ENCODE measurements at regions not wholly inside any gene's neighbourhood (a gene's known extent, or its start where the extent isn't known, plus 50 kb on each side); places are given as distances from the start of the nearest gene placed in this dataset.
"Not testable (repeated sequence)": the region's sequence is repeated elsewhere in the genome, so short reads cannot be mapped to it uniquely, and the experiment has no call there.

DNA sequence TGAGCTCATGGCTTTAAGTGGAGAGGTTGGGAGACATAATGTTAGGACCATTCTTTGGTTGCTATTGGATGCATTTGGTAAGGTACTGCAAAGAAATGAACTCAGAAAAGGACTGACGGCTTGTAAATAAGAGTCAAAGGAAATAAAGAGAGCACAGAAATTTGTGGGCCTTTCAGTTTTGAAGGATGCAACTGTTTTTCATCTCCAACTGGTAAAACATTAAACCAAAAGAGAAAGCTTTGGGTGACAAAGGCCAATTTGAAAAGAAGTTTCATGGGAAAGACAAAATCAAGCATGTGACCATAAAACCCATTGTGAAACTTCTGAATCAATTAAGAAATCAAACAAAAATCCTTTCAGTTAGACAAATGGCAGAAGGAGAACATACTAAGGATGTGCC, 77.8 kb upstream of the SPOPL start:
- no peak for DNase-seq
- Histone ChIP-seq H3K36me3 (ENCODE audit: control insufficient read depth in 1 of 2, insufficient read depth in 2 of 2, low read depth in 1 of 2, low read length in 2 of 2) (no peaks in the 10 kb centered on the region), H3K9me3 (ENCODE audit: control insufficient read depth, low read length) (no peaks in the 10 kb centered on the region), H3K14ac (ENCODE audit: low read length in 2 of 2) (no peak overlapping the region), H3K18ac (ENCODE audit: low read depth in 1 of 2, low read length in 2 of 2) (no peak overlapping the region), H2BK5ac (ENCODE audit: low read depth, low read length, poor library complexity, severe bottlenecking) (no peak overlapping the region), H4K8ac (ENCODE audit: low read length) (no peak overlapping the region), H3K27ac (ENCODE audit: low read length, poor library complexity, severe bottlenecking) (no peak overlapping the region), H2BK120ac (ENCODE audit: low read depth, low read length) (no peak overlapping the region), H3K4me2 (ENCODE audit: low read length, poor library complexity, severe bottlenecking) (no peak overlapping the region), H4K91ac (ENCODE audit: low read length) (no peak overlapping the region), H2AK5ac (ENCODE audit: low read length, severe bottlenecking) (no peak overlapping the region), H3K9ac (ENCODE audit: low read length) (no peak overlapping the region), H2BK12ac (ENCODE audit: low read length in 2 of 2) (no peak overlapping the region), H3K79me1 (replicated peaks; ENCODE audit: low read length, poor library complexity, severe bottlenecking) (no peaks in the 10 kb centered on the region), H3K4me1 (ENCODE audit: control insufficient read depth, insufficient read depth, low read depth, low read length) (peaks cover 2% of the 10 kb centered on the region), H3K23ac (ENCODE audit: low read length in 2 of 2) (no peak overlapping the region), H3K4me3 (ENCODE audit: insufficient read depth in 1 of 2, low read depth in 1 of 2, low read length in 2 of 2) (no peak overlapping the region), H2BK15ac (ENCODE audit: low read depth, poor library complexity, severe bottlenecking) (no peak overlapping the region), H3K27me3 (ENCODE audit: control insufficient read depth in 1 of 2, insufficient read depth in 1 of 2, low read length in 2 of 2) (no peaks in the 10 kb centered on the region), H2AFZ (ENCODE audit: low read depth, low read length) (no peak overlapping the region), H3K4ac (ENCODE audit: low read depth in 1 of 2, low read length in 2 of 2) (no peak overlapping the region)
- 92% methylated on average over 1 of the region's 1 CpG for WGBS

DNA sequence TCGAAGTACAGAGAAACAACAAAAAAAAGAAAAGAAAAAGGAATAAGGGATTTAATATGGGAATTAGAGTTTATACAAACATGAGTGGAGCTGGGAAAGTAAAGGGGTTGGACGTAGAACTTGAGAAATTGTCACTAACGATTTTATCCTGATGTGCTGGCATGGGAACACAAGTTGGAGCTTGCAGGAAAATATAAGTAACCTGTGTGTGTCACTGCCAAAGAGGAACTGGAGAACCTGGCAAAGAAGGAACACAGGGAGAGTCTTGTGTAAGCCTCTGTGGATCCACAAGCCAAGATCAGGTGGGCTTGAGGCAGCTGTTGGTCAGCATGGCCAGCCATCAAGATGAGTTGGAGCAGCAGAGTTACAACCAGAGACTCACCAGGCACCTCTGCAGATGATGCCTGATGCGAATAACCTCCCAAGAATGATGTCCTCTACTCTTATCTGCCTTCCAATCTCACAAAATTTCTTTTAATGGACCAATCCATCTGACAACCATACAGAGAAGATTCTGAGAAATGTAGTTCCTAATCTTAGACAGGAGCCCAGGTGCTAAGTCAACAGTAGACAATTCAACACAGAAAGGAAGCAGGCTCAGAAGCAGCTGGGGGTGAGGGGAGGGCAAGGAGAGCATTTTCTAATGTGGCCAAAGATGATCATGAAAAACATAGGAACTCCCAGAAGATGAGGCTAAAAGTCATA, 77.0 kb upstream of the SPOPL start:
- Histone ChIP-seq H4K8ac (ENCODE audit: low read length) (no peak overlapping the region), H2BK15ac (ENCODE audit: low read depth, poor library complexity, severe bottlenecking) (no peak overlapping the region), H3K18ac (ENCODE audit: low read depth in 1 of 2, low read length in 2 of 2) (no peak overlapping the region), H3K36me3 (ENCODE audit: control insufficient read depth in 1 of 2, insufficient read depth in 2 of 2, low read depth in 1 of 2, low read length in 2 of 2) (no peaks in the 10 kb centered on the region), H3K4me3 (ENCODE audit: insufficient read depth in 1 of 2, low read depth in 1 of 2, low read length in 2 of 2) (no peak overlapping the region), H3K23ac (ENCODE audit: low read length in 2 of 2) (no peak overlapping the region), H3K4ac (ENCODE audit: low read depth in 1 of 2, low read length in 2 of 2) (no peak overlapping the region), H4K91ac (ENCODE audit: low read length) (no peak overlapping the region), H3K9me3 (ENCODE audit: control insufficient read depth, low read length) (no peaks in the 10 kb centered on the region), H3K4me2 (ENCODE audit: low read length, poor library complexity, severe bottlenecking) (no peak overlapping the region), H3K9ac (ENCODE audit: low read length) (no peak overlapping the region), H3K4me1 (ENCODE audit: control insufficient read depth, insufficient read depth, low read depth, low read length) (peaks cover 2% of the 10 kb centered on the region), H3K14ac (ENCODE audit: low read length in 2 of 2) (no peak overlapping the region), H2BK120ac (ENCODE audit: low read depth, low read length) (no peak overlapping the region), H3K27me3 (ENCODE audit: control insufficient read depth in 1 of 2, insufficient read depth in 1 of 2, low read length in 2 of 2) (no peaks in the 10 kb centered on the region), H2AFZ (ENCODE audit: low read depth, low read length) (no peak overlapping the region), H2AK5ac (ENCODE audit: low read length, severe bottlenecking) (no peak overlapping the region), H3K27ac (ENCODE audit: low read length, poor library complexity, severe bottlenecking) (no peak overlapping the region), H2BK5ac (ENCODE audit: low read depth, low read length, poor library complexity, severe bottlenecking) (no peak overlapping the region), H2BK12ac (ENCODE audit: low read length in 2 of 2) (no peak overlapping the region), H3K79me1 (replicated peaks; ENCODE audit: low read length, poor library complexity, severe bottlenecking) (no peaks in the 10 kb centered on the region)
- no peak for DNase-seq
- WGBS = 92% methylated on average over 3 of the region's 4 CpGs

DNA sequence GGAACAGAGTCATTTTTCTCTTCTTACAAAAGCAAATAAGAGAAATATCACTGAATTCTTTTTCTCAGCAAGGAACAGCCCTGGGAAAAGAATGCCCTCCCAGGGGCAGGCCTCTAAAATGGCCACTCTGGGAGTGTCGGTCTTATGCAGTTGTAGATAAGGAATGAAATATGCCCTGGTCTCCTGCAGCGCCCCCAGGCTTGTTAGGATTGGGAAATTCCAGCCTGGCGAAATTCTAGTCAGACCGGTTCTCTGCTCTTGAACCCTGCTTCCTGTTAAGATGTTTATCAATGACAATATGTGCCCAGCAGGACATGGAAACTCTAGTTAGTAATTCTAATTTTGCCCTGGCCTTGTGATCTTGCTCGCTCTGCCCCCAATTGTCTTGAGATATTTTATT, 75.5 kb upstream of the SPOPL start:
- H3K9me3 ChIP-seq (ENCODE audit: control insufficient read depth, low read length); H4K8ac ChIP-seq (ENCODE audit: low read length); H3K4me1 ChIP-seq (ENCODE audit: control insufficient read depth, insufficient read depth, low read depth, low read length); H3K4ac ChIP-seq (ENCODE audit: low read depth in 1 of 2, low read length in 2 of 2); H3K27ac ChIP-seq (ENCODE audit: low read length, poor library complexity, severe bottlenecking); DNase-seq; H3K9ac ChIP-seq (ENCODE audit: low read length); H2BK120ac ChIP-seq (ENCODE audit: low read depth, low read length); H2BK12ac ChIP-seq (ENCODE audit: low read length in 2 of 2); H3K79me1 ChIP-seq (replicated peaks; ENCODE audit: low read length, poor library complexity, severe bottlenecking); H3K14ac ChIP-seq (ENCODE audit: low read length in 2 of 2); H2BK5ac ChIP-seq (ENCODE audit: low read depth, low read length, poor library complexity, severe bottlenecking); H4K91ac ChIP-seq (ENCODE audit: low read length); H3K4me3 ChIP-seq (ENCODE audit: insufficient read depth in 1 of 2, low read depth in 1 of 2, low read length in 2 of 2); H3K4me2 ChIP-seq (ENCODE audit: low read length, poor library complexity, severe bottlenecking); H3K27me3 ChIP-seq (ENCODE audit: control insufficient read depth in 1 of 2, insufficient read depth in 1 of 2, low read length in 2 of 2); H2BK15ac ChIP-seq (ENCODE audit: low read depth, poor library complexity, severe bottlenecking); H2AK5ac ChIP-seq (ENCODE audit: low read length, severe bottlenecking); H3K36me3 ChIP-seq (ENCODE audit: control insufficient read depth in 1 of 2, insufficient read depth in 2 of 2, low read depth in 1 of 2, low read length in 2 of 2); H2AFZ ChIP-seq (ENCODE audit: low read depth, low read length); H3K23ac ChIP-seq (ENCODE audit: low read length in 2 of 2); H3K18ac ChIP-seq (ENCODE audit: low read depth in 1 of 2, low read length in 2 of 2): not testable (repeated sequence)
- 86% methylated on average over 5 of the region's 5 CpGs for WGBS

DNA sequence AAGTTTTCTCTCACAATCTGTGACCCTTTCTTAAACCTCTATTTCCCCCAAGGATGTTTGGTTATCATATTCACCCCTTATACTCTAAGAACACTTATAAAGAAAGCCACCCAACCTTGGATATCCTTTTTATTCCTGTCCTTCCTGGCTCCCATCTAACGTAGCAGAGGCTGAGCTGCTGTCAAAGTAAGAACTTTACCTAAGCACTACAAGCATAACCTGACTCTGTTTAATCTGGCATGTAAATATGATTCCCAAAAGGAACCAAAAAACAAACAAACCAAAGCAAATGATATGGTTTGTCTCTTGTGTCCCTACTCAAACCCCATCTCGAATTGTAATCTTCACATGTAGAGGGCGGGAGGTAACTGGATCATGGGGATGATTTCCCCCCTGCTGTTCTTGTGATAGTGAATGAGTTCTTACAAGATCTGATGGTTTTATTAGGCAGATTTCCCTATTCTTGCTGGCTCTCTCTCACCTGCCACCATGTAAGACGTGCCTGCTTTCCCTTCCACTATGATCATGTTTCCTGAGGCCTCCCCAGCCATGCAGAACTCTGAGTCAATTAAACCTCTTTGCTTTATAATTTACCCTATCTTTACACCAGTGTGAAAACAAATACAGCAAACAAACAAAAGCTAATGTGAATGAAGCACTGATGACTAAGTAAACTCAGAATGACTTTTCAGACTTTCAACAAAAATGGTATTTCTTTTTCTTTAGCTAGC, 72.7 kb upstream of the SPOPL start:
- 80% methylated on average over 2 of the region's 4 CpGs for WGBS
- H3K36me3 ChIP-seq (ENCODE audit: control insufficient read depth in 1 of 2, insufficient read depth in 2 of 2, low read depth in 1 of 2, low read length in 2 of 2) = no peaks in the 10 kb centered on the region
- H2AK5ac ChIP-seq (ENCODE audit: low read length, severe bottlenecking) = no peak overlapping the region
- no peak for DNase-seq
- H2BK15ac ChIP-seq (ENCODE audit: low read depth, poor library complexity, severe bottlenecking) = no peak overlapping the region
- no peak overlapping the region for H3K18ac ChIP-seq (ENCODE audit: low read depth in 1 of 2, low read length in 2 of 2)
- no peak overlapping the region for H2AFZ ChIP-seq (ENCODE audit: low read depth, low read length)
- no peaks in the 10 kb centered on the region for H3K4me1 ChIP-seq (ENCODE audit: control insufficient read depth, insufficient read depth, low read depth, low read length)
- no peak overlapping the region for H3K27ac ChIP-seq (ENCODE audit: low read length, poor library complexity, severe bottlenecking)
- H2BK5ac ChIP-seq (ENCODE audit: low read depth, low read length, poor library complexity, severe bottlenecking) = no peak overlapping the region
- no peaks in the 10 kb centered on the region for H3K27me3 ChIP-seq (ENCODE audit: control insufficient read depth in 1 of 2, insufficient read depth in 1 of 2, low read length in 2 of 2)
- no peak overlapping the region for H3K9ac ChIP-seq (ENCODE audit: low read length)
- H3K14ac ChIP-seq (ENCODE audit: low read length in 2 of 2) = no peak overlapping the region
- H3K4me2 ChIP-seq (ENCODE audit: low read length, poor library complexity, severe bottlenecking) = no peak overlapping the region
- H3K23ac ChIP-seq (ENCODE audit: low read length in 2 of 2) = no peak overlapping the region
- H3K4ac ChIP-seq (ENCODE audit: low read depth in 1 of 2, low read length in 2 of 2) = no peak overlapping the region
- no peak overlapping the region for H2BK12ac ChIP-seq (ENCODE audit: low read length in 2 of 2)
- H3K4me3 ChIP-seq (ENCODE audit: insufficient read depth in 1 of 2, low read depth in 1 of 2, low read length in 2 of 2) = no peak overlapping the region
- H3K79me1 ChIP-seq (replicated peaks; ENCODE audit: low read length, poor library complexity, severe bottlenecking) = no peaks in the 10 kb centered on the region
- H4K91ac ChIP-seq (ENCODE audit: low read length) = no peak overlapping the region
- H2BK120ac ChIP-seq (ENCODE audit: low read depth, low read length) = no peak overlapping the region
- no peak overlapping the region for H4K8ac ChIP-seq (ENCODE audit: low read length)
- H3K9me3 ChIP-seq (ENCODE audit: control insufficient read depth, low read length) = no peaks in the 10 kb centered on the region

All from mesenchymal stem cell (in vitro differentiated cells and primary cell).